HG02943 (cell line): ENCODE measurements at regions not wholly inside any gene's neighbourhood (a gene's known extent, or its start where the extent isn't known, plus 50 kb on each side); places are given as distances from the start of the nearest gene placed in this dataset.
"Not testable (repeated sequence)": the region's sequence is repeated elsewhere in the genome, so short reads cannot be mapped to it uniquely, and the experiment has no call there.

ENCODE experiments used
- ATAC-seq: cut with Tn5 transposase; IDR thresholded peaks from one replicate; pipeline ENCODE4 v1.9.1; 2021; ENCODE audit warnings: mild to moderate bottlenecking, low read depth, moderate library complexity; ENCODE audit not compliant: unreplicated experiment

DNA sequence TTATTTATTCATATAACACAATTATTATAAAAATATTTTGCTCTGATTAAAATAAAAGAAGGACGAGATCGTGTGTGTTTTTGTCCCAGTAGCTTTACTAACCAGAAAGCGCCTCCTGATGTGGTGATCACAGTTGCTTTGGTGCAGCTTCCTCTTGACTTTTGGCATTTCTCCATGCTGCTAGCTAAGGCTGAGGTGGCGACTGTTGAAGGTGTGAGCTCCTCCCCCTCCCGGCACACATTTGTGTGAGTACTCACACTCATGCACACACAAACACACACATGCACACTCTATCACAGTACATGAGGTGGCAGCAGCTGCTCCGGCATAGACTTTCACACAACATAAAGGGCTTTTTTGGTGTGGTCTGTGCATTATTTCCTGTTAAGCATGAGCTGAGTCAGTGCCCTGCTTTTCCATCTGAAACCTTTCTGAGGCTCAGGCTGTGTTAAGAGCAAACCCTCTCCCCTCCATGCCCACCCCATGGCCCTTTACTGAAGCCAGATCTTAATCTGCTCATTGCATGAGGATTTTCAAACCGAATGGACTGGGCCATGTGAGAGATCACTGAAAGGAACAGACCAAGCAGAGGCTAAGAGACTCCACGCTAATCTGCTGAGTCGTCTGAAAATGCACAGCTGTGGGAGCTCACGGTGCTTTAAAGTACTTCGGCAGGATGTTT lies 53.3 kb downstream of the FOXD4L1 start:
- peak; percentile 86 for ATAC-seq

DNA sequence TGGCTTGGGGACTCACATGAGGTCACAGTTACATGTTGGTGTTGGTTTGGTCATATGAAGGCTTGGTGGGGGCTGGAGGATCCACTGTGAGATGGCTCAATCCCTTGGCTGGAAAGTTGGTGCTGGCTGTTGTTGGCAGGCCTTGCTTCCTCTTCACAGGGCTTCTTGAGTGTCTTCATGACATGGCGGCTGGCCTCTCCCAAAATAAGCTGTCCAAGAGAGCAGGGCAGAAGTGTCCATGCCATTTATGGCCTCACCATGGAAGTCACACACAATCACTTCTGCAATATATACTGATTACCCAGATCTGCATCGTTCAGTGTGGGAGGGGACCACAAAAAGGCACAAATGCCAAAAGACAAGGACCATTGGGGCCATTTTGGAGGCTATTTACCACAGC lies 61.4 kb downstream of the FOXD4L1 start:
- ATAC-seq: not testable (repeated sequence)

DNA sequence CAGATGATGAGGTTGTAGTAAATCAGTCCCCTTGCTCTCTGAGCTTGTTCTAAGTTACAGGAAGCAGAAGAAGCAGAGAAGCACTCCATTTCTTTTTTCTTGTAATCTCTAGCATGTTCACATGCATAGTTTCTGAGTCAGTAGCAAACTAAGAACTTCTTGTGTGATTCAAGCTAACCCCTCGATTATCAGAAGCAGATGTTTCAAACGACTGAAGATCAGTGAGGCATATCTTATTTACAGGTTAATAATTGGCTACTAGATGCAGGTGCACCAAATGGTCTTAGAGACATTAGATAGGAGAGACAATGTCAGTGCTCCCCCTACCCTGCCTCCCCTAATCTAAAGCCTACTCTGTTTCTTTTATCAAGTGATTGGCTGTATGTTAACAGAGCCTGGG lies 64.2 kb downstream of the FOXD4L1 start:
- peak; percentile 82 for ATAC-seq

DNA sequence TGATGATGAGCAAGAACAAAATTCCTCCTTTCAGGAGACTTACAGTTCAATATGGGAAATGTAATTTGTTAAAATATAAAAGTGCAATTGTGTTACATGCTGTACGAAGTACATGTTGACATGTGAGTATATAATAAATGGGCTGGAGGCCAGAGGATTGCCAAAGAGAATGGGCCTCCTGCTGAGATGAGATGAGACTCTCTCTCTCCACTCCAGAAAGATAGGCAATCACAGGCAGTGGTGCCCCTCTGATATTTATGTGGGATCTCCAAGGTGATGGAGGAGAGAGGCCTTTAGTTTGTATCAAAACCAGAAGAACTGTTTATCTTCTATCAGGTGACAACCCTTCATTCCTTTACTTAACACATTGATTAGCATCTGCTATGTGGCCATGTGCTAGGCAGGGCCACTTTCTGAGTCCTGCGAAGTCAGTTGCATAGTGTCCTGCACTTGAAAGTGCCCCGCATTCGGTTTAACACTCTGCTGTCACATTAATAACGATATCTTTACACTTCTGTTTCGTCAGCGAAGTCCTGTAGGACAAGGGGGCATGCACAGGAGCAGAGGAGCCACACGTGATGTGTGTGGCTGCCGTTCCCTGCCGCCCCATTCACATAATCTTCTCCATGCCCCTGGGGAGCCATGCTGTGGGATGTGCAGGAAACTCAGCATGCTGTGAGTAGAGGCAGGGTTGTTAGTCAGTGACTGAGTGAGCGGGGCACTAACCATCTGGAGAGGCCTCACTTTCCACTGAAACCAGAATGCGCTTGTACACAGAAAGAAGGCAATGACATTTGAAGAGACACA lies 60.2 kb upstream of the RABL2A start:
- not testable (repeated sequence) for ATAC-seq

DNA sequence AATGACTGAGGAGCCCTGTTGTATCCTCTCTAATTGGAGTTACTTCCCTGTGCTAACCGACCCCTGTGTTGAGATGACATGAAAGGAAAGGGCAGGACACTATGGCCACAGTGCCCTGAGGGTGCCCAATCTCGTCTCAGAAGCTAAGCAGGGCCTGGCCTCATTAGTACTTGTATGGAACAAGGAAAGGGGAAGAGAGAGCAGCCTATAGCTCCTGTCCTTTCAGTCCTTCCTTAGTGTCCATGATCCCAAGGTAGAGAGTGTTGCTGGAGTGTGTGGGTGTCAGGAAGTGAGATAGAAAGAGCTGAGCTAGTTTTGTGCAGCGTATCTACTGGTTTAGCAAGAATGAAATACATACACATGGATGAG lies 59.6 kb upstream of the RABL2A start:
- ATAC-seq: not testable (repeated sequence)

DNA sequence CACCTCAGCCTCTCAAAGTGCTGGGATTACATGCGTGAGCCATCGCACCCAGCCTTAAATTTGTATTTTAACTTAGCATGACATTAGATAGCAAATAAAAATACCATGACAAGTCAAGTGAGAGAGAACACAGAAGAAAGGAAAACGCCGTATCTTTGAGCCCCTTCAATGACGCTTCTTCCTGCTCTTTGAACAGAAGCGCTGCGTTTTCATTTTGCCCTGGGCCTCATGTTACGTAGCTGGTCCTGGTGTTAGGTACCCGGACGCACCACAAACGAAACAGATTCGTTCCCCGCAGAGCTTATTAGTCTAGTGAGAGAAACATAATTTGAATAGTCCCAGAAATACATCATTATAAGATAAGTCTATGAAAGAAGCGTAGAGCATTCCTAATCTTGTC lies 58.8 kb upstream of the RABL2A start:
- not testable (repeated sequence) for ATAC-seq

DNA sequence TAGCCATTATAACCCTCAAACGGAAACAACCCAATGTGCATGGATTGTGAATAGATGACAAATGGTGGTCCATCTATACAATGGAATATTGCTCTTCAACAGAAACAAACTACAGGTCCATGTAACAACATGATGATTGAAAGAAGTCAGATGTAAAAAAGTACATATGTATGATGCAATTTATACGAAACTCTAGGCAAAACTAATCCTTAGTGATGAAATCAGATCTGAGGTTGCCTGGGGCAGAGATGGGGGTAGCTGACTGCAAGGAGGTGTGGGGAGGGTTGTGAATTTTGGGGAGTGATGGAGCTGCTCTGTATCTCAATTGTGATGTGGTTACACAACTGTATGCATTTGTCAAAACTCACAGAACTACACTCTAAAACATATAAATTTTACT lies 57.0 kb upstream of the RABL2A start:
- ATAC-seq: not testable (repeated sequence)

DNA sequence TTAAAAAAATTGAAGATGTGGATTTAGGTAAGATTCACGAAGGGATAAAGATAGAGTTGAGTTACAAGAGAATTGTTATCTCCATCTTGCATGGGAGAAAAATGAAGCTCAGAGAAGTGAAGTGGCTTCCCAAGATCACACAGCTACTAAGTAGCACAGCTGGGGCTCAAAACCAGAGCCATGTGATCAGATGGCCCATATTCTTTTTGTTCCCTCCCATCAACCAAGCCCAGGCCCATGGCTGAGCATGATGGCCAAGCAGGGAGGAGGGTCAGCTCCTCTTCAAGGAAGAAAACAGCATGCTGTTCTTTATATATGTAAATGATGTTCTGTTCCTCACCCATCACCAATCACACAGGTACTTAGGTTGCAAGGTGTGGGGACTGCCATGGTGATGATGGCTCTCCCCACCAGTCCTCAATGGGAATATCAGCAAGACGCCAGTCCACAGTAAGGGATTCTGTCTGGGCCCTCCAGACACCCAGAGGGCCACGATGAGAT lies 56.5 kb upstream of the RABL2A start:
- not testable (repeated sequence) for ATAC-seq

DNA sequence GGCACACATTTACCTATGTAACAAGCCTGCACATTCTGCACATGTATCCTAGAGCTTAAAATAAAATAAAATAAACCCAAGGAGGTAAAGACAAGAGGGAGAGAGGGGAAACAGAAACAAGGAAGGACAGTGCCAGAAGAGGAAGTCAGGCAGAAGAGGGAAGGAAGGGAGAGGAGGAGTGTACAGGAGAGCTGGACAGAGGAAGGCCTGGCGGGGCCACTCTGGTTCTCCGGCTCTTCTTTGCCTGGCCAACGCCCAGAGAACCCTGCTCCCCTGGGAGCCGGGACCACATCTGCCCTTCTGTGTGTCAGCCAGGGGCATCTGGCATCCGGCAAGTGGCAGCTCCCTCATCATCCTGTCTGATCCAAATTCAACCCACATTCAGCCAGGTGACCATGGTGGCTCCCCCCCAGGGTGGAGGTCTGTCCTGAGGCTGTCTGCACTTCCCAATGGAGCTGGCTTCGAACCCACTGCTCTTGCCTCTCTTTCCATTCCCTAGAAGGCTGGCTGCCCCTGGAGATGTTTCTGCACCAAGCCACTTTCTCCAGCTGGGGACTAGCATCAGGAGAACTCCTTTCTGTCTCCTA lies 55.5 kb upstream of the RABL2A start:
- ATAC-seq: not testable (repeated sequence)

DNA sequence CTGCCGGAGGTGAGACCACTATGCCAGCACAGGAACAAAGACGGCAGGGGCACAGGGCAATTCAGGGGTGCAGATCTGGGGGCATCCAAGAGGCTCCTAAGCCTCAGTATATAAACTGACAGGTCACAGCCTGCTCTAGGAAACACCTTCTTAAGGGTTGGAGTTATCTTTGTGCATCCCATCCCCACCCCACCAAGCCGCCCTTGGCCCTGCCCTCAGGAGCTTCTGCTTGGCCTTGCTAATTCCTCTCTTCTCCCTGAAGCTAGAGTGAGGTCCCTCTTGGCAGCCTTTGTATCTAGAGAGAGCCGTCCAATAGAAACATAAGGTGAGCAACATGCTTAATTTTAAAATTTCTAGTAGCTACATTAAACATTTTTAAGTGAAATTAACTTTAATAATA lies 51.3 kb upstream of the RABL2A start:
- ATAC-seq: not testable (repeated sequence)

DNA sequence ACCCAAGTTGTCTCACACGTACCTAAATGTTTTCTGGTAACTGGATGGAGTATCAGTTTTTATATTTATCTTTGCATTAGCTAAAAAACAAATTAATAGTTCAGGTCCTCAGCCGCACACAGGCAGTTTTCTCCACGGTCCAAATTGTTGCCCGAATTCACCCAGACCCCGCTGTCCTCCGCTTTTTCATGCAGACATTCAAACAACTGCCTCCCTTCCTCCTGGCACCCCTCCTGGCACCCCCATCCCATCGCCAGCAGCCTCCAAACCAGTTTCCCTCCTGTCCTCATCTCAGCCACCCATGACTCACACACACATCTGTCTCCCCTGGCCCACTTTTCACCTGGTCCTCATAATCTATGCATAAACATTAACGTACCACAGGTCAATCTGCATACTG lies 50.7 kb upstream of the RABL2A start:
- ATAC-seq: not testable (repeated sequence)
